Heart left ventricle (tissue), 13 donors: ENCODE measurements at regions not wholly inside any gene's neighbourhood (a gene's known extent, or its start where the extent isn't known, plus 50 kb on each side); places are given as distances from the start of the nearest gene placed in this dataset.

Experiments
- CTCF ChIP-seq, 12 donors: fragments of 200-600 bp; sonication (generic) in 4 of 12; IDR thresholded peaks; one replicate each; pipeline versions ENCODE4 v1.5.0 to v1.8.0; 2018 to 2022; ENCODE audit warnings: antibody characterized with exemption in 12 of 12, mild to moderate bottlenecking in 5 of 12
- POLR2A ChIP-seq, 2 donors: fragments of 450-650 bp; IDR thresholded peaks; one replicate each; pipeline ENCODE4 v1.6.1; 2017; ENCODE audit warnings: antibody characterized with exemption in 2 of 2, mild to moderate bottlenecking in 2 of 2, moderate library complexity in 2 of 2
- donor health status: ischemic (EF 13 %, LVEDD 7.1; RV severe dilation, severe dysfunction).
- donor health status: DM: no; HTN: yes; CAD: no.
- donor health status: DM: no; HTN: no; CAD: no.
- donor health status: ischemic (EF 25% LVEDD 6.9; RV normal size, moderate dysfunction).
- donor health status: ischemic (EF 25% LVEDD 5.7; RV mildly dilated, moderate dysfunction).
- donor health status: ischemic (EF 35%, LVEDD 5.7; RV mildly dilated, moderate dysfunction).
- donor health status: nonischemic (EF 11% LVEDD 7.7; RV severe dilation, severe dysfunction).
- donor health status: DM: yes; HTN: yes; CAD: no.
- donor health status: PGD.
- donor health status: ischemic (EF 29% LVEDD 5.4; RV normal size, mild dysfunction).
- donor health status: nonischemic (EF 23%, LVEDD 6.1; RV moderate dilation, normal function).

GRCh38 chr2:44079686-44080085 is 83.9 kb upstream of the LRPPRC start:
- TF ChIP-seq CTCF (IDR thresholded peaks at IDR 0.05) (no peak), POLR2A (IDR thresholded peaks at IDR 0.05) (no peak)
